GM19372 (cell line): ENCODE measurements at regions not wholly inside any gene's neighbourhood (a gene's known extent, or its start where the extent isn't known, plus 50 kb on each side); places are given as distances from the start of the nearest gene placed in this dataset.

Source experiments
- ATAC-seq: cut with Tn5 transposase; IDR thresholded peaks from one replicate; pipeline ENCODE4 v1.9.1; 2021; ENCODE audit warnings: mild to moderate bottlenecking, low read depth, moderate library complexity; ENCODE audit not compliant: unreplicated experiment

DNA sequence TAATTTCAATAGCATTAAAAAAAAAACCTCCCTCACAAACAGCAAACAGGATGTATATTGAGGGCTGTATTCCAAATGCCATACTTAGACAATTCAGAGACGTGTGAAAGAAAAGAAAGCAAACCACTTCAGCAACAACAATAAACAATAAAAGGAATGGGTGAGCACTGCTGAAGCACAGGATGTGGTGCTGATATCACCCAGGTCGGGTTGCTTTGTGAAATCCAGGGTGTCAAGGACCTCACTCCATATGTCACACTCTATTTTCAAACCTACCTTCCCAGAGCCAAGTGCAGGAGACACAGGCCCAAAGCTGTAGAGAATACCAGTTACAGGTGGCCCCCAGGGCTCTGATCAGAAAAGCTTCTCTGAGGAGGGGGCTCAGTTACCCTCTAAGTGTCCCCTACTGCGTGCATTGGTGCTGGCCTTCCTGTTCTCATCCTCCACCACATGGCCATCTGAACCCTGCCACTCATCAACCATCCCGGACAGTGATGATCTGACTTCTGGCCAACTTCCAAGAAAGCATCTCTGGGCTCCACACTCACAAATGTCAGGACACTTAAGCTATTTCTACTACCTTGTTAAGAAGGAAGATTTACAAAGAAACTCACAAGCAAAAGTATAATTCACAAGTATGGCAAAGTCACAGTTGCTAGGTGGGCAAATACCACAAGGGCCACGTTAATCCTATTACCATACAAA, 363.0 kb downstream of the SS18 start:
- no peak for ATAC-seq

DNA sequence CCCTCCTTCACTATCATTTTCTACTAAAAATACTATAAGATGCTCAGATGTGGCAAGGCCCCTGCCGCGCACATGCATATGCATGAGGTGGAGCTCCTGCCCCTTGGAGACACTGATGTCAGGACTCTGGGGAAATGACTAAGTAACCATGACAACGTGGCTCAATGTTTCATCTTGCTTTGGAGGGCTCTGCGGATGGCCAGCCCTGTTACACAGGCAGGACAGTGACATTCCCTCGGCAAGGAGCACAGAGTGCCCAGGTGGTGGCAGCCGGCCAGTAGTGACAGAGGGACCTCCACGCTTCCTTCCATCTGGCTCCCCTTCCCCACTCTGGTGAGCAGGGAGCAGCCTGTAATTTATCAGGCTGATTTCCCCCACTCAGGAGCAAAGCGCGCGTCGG, 364.1 kb downstream of the SS18 start:
- ATAC-seq: no peak

DNA sequence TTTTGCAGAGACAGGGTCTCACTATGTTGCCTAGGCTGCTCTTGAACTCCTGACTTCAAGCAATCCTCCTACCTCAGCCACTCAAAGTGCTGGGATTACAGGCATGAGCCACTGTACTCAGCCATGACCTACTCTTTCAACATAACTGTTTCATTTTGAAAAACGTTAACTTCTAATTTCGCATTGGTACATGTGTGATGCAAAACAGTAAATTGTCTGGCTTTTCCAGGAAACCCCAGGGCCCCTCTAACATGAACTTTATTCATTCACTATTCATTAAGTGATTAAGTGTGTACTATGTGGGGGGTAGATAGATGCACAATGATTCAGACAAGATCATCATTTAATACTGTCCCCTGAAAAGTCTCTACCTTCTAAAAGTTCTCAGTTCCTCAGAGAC, 364.9 kb downstream of the SS18 start:
- ATAC-seq: no peak

DNA sequence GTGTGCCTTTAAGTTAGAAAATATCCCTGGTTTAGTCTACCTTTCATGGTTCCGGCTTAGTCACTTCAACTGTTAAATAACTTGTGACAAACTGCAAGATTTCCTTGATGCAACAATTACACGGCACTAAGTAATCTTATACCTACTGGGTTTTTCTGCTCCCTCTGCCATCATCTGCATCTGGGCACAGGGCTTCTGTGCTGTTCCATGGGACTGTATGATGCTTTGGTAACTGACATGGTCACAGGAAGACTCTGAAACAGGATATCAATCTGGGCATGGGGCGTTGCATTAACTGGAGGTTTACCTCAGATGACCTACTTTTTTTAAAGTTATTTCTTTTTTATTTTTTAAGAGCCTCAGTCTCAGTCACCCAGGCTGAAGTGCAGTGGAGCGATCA, 365.4 kb downstream of the SS18 start:
- no peak for ATAC-seq

DNA sequence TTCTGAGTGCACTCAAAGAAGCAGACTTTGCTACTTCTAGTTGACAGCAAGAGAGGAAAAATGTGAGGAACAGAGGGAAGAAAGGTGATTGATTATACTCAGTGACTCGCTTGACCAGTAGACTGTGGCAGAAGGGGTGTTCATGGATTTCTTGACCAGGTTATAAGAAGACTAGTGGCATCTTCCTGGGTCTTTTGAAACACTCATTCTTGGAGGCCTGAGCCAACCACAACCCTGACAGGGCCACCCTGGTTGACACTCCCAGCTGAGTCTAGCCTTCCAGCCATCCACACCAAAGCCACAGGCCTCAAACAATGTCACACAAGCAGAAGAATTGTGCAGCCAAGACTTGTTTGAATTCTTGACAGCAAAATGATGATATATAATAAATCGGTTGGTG, 366.3 kb downstream of the SS18 start:
- no peak for ATAC-seq

DNA sequence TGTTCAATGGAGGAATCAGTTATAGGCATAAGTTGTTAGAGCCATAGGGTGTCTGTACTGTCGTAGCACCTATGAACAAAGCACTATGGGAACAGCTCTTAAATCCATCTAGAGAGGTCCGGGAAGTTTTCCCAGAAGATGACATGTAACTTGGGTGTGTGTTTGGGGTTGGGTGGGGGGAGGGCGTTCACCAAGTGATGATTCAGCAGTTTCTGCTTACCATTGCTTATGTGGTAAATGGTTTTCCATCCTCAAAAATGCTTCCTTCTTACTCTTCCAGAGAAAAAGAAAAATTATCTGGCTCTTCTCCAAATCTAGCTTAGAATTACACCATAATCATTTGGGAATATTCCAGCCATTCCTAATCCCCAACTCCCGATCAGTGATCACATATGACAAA, 361.1 kb upstream of the ZNF521 start:
- ATAC-seq: no peak

DNA sequence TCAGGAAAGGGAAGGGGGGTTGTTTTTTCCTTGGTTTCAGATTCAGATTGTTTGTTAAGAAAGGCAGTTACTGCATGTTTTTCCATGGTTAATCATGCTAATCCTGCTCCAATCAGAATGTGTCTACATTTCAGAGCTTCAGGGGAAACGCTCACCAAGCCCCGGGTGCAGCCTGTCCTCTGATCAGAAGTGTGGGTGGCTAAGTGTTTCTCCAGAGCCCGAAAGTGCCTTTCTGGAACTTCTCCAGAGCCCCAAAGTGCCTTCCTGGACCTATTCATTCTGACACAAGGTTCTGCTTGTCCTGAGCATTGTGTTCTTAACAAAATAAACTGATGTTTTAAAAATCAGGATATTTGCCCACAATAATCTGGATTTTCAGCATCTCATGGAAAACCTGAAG, 359.0 kb upstream of the ZNF521 start:
- ATAC-seq: no peak

DNA sequence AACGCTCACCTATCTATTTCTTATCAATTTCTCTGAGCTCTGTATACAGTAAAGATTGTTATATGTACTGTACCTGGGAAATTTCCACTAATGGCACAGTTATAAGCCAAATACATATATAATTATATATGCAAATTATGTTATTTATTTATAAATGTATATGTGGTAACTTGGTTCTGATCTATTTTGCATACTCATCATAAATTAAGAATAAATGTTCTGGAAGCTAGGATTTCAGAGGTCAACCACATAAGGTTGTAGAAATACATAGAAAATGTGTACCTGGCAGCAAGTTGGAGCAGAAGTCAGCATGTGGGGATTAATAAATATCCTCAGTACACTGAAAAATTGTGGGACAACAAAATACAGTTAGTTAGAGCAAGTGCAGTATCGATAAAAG, 353.7 kb upstream of the ZNF521 start:
- no peak for ATAC-seq

DNA sequence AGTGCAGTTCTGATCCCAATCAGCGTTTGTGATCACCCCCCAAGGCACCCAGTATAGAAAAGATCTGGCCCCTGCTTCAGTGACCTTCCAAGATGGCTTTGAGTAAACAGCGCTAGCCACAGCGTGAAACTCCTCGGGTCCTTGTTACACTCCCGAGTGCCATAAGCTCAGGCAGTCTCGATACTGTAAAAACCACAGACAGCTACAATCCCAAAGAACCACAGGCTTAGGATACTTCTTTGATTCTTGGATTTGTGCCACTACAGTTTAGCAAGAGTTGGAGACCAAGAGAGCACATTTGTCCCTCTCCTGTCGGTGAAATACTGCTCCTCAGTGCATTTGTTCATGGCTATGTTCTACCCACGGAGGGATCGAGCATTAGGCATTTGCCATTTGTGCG, 352.5 kb upstream of the ZNF521 start:
- ATAC-seq: no peak

DNA sequence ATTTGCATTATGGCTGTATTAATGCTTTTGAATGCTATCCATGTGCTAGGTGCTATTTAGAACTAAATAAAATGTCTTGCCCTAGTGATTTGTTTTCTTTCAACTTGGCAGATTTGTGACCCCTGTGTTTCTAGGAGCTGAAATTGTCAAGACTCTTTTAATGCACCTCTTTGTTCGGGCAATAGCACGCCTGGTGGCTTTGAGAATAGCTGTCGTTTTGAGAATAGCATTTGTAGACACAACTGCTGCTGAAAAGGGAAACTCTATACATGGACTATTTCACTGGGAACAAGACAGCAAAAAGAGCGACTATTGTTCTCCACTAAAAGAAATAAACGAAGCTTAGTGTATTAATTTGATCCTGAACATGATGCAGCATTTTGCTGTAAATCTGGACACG, 352.1 kb upstream of the ZNF521 start:
- no peak for ATAC-seq

DNA sequence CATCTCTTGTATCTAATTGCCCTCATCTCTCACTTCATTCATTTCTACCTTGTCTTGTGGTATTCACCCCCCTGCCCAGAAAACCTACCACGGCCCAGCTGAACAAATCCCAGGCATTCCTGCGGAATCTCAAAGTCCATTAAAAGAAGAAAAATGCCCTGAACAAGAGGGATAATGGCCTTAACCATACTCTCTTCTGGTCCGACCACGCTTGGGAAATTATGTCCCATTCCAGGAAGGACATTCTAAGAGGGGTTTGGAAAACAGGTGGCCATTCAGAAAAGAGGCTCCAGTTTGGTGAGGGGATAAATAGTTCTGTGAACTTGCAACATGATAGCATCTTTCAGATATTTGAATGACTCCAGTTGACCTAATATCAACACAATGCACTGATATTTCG, 349.9 kb upstream of the ZNF521 start:
- ATAC-seq: no peak

DNA sequence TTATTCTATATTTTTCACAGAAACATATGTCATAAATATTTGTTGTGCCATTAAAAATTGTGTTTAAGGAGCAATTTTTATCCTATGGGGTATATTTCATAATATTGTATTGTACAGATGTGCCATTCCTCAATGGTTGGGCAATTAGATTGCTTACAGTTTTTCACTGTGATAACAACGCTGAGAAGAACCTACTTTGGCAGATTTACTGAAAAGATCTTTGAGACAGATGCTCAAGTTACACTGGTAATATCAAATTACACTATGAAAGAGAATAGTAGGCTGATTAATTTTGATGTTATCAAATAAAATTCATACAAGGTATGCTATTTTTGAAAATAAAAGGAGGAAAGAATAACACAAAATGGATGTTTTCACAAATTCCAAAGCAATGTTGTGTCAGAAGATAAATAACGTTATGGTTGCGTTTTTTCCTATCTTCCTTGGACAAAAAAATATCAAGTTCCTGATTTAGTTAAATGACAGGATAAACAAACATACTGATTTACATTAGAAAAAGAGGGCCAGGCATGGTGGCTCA, 335.1 kb upstream of the ZNF521 start:
- ATAC-seq: no peak

DNA sequence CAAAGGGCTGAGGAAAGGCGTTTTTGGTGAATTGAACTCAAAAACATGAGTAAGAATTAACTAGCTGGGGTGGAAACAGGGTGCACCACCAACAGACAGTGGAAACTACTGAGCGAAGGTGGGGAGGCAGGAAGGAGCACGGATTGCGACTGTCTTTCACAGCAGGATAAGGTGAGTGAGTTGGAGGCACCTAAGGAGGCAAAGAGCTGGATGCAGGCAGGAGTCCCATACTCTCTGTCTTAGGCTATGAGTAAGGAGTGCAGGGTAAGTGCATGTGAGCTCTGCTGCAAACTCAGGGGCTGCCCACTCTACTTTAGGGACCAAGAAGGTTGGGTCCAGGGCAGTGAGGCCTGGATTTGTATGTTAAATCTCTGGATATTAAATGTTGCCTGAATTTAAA, 333.1 kb upstream of the ZNF521 start:
- no peak for ATAC-seq

DNA sequence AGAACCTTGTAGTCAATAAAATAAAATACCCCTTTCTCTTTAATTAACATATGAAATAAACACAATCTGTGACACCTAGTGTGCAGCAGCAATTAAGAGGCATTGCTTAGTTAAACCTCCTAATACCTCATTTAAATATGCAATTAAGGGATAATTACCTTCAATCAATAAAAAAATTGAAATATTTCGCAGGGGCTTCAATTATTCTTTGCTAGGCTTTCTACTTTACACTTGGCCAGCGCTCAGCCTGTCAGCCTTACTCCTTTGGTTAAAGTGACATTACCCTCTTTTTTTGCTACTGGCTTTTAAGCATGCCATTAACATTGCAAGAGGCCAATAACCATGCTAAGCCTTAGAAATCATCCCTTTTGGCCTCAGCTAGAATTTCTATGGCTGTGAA, 327.5 kb upstream of the ZNF521 start:
- ATAC-seq: no peak

DNA sequence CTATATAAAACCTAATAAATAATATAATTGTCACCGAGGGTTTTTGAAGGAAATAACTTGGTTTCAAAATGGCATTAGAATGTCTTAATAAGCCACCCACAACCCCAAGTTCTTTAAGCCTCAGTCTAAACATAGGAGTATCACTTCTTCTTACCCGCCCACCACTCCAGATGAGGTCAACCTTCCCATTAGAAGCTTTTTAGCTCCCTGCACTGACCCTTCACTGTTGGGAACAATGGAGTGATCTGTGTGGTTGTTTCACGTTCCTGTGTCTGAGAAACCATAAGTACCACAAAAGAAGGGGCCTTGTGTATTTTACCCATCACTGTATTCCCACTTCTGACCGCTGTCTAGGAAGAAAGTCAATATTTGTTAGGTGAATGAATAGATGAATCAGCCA, 326.3 kb upstream of the ZNF521 start:
- no peak for ATAC-seq

DNA sequence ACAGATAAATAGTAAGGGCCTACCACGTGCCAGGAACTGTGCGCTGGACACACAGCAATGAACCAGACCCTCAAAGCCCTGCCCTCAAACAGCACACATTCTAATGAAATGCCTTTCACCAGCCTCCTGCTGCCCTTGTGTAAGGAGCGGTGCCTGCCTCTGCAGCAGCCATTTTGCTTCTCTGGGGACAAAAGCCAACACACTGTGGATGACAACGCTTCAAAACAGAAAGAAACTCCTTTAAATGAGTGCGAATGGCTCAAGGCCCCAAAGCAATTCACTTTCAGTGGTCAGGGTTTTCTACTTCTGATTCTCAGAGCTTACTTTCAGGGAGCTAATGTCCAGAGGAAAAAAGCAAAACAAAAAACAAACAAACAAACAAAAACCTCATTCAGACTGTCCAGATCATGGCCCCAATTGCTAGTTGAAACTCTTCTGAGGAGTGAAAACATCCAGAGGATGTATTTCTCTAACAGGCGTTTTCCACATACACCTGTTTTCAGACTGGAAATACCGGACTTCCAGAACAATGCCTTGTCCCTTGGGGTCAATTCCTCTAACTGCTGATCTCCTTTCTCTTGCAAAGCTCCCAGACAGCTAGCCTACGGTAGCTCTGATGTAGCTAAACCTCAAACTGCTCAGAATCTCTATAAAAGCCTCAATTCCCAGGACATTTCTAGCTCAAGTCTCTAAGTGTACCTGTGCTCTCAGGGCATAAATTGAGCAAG, 323.3 kb upstream of the ZNF521 start:
- no peak for ATAC-seq

DNA sequence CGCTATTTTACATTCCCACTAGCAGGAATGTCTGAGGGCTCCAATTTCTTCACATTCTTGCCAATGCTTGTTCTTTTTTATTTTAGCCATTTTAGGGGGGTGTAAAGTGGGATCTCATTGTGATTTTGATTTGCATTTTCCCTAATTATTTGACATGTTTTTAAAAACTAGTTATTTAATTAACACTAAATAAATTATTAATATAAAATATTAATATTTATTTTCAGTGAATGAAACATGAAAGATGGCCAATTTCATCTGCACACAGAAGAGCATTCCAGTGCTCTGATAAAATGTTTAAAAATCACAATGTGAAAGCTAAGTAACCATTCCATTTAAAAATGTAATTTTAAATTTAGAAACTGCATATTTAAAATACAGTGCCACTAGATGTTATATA, 322.2 kb upstream of the ZNF521 start:
- ATAC-seq: no peak

DNA sequence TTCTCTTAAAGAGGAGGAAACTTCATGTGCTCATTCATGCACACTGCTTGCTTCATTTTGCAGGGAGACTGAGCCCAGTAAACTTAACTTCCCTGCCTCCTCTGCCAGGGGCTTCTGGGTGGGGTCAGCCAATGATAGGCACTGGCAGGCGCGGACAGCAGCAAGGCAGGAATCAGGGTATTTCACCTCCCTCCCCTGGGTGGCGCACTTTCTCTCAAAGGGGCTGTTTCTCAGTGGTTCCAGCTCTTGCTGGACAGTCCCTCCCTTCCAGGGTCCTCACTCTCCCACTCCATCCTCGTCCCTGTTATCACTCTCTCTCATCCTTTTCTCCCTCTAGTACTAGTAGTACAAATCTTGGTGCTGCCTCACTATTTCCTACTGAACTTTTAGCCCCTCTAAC, 320.5 kb upstream of the ZNF521 start:
- no peak for ATAC-seq

DNA sequence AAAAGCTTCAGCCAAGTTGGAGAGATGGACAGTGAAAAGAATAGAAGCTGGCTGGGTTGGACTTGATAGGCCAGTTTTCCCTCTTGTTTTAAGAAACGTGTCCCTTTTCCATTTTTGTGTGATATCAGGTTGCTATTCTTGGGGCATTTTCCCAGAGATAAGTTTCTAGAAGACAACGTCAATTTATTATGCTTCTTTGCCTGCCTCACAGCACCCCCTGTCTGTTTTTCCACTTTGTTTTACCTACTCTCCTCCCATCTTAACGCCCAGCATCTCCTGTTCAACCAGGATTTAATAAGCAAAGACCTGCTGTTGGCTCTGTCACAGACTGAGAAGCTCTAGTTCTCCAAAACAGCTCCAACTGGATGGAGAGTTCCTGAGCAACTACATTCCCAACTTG, 317.8 kb upstream of the ZNF521 start:
- no peak for ATAC-seq

DNA sequence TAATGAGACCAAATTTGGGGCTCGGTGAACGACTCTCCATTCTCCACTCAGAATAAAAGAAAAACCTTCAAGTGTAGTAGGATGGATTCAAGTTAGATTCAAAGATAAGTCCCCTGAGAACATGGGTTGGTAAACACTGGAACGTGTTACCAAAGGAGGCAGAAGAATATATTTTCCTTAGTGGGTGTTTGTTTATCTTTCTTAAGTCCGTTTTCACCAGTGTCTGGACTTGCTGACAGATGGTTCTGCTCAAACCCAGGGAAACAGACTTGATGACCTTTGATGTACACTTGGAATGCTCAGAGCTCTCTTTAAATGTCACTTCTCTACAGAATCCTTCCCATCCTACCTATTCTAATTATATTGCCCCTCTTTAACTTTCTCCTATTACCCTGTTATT, 310.3 kb upstream of the ZNF521 start:
- ATAC-seq: no peak

DNA sequence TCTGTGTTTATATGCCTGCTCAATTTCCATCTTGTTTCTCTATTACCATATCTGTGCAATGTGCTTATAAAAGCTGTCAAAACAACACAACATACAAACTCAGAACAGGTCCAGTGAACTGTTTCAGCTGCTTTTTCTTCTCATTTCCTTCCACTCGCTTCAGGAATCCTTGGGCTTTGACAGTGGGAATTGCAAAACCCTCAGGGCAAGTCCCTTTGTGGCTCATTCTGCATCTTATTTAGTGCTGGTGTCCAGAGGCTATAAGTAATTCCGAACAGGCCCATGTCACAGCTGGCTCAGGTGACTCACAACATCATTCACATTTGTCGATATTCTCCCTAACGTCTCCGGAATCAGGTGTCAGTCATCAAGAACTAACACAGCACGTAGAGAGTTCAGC, 309.9 kb upstream of the ZNF521 start:
- no peak for ATAC-seq

DNA sequence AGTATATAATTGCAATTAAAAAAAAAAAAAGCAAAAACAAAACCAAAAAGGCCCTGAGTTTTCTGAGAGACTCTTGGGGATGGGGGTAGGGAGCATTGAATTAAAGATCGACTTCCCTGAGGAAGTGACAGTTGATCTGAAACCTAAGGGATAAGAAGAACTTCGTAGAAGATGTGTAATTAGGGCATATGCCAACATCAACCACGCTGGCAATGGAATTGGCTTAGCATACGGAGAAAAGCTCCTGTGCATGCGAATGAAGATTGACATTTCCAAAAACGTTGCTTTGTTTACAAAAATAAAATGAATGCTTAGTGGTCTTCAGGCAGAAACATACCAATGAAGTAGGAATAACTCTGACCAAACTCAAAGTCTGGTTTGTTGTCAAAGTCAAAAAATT, 307.6 kb upstream of the ZNF521 start:
- ATAC-seq: no peak
